HG03442 (cell line): ENCODE measurements at regions not wholly inside any gene's neighbourhood (a gene's known extent, or its start where the extent isn't known, plus 50 kb on each side); places are given as distances from the start of the nearest gene placed in this dataset.
"Not testable (repeated sequence)": the region's sequence is repeated elsewhere in the genome, so short reads cannot be mapped to it uniquely, and the experiment has no call there.

Experiments
- ATAC-seq: cut with Tn5 transposase; IDR thresholded peaks from one replicate; pipeline ENCODE4 v1.9.1; 2021; ENCODE audit warnings: mild to moderate bottlenecking, moderate library complexity; ENCODE audit not compliant: unreplicated experiment

GRCh38 chr5:123294544-123294943, 128.7 kb downstream of the CEP120 start:
- peak; percentile 75 for ATAC-seq

- ATAC-seq, result no peak
These were observed 134.0 kb downstream of the CEP120 start for GRCh38 chr5:123289210-123289609.

- ATAC-seq, result no peak
These were observed 135.3 kb downstream of the CEP120 start for GRCh38 chr5:123287881-123288280.

- ATAC-seq, result no peak
These were observed 136.3 kb downstream of the CEP120 start for GRCh38 chr5:123286891-123287290.

- ATAC-seq, result no peak
These were observed 137.8 kb downstream of the CEP120 start for GRCh38 chr5:123285122-123286023.

- ATAC-seq, result no peak
These were observed 139.7 kb downstream of the CEP120 start for GRCh38 chr5:123283499-123283898.

GRCh38 chr5:123283031-123283430, 140.2 kb downstream of the CEP120 start:
- no peak for ATAC-seq

GRCh38 chr5:123282444-123282843, 140.8 kb downstream of the CEP120 start:
- no peak for ATAC-seq

- not testable (repeated sequence) for ATAC-seq
These were observed 142.3 kb downstream of the CEP120 start for GRCh38 chr5:123280854-123281253.

GRCh38 chr5:123279136-123279535, 144.1 kb downstream of the CEP120 start:
- ATAC-seq, result no peak

- no peak for ATAC-seq
These were observed 144.9 kb downstream of the CEP120 start for GRCh38 chr5:123278284-123278683.

- no peak for ATAC-seq
These were observed 149.2 kb downstream of the CEP120 start for GRCh38 chr5:123273984-123274383.

- no peak for ATAC-seq
These were observed 150.1 kb downstream of the CEP120 start for GRCh38 chr5:123273095-123273494.

- no peak for ATAC-seq
These were observed 153.4 kb downstream of the CEP120 start for GRCh38 chr5:123269851-123270250.

GRCh38 chr5:123269436-123269835, 153.8 kb downstream of the CEP120 start:
- no peak for ATAC-seq

GRCh38 chr5:123266365-123266764, 156.8 kb downstream of the CEP120 start:
- ATAC-seq, result no peak

GRCh38 chr5:123265551-123265950, 157.7 kb downstream of the CEP120 start:
- no peak for ATAC-seq

- no peak for ATAC-seq
These were observed 158.8 kb downstream of the CEP120 start for GRCh38 chr5:123264394-123264793.

- no peak for ATAC-seq
These were observed 159.3 kb downstream of the CEP120 start for GRCh38 chr5:123263859-123264258.

- no peak for ATAC-seq
These were observed 160.9 kb downstream of the CEP120 start for GRCh38 chr5:123262216-123262823.

GRCh38 chr5:123261752-123262151, 161.5 kb downstream of the CEP120 start:
- ATAC-seq, result no peak

GRCh38 chr5:123249446-123249845, 160.4 kb downstream of the PRDM6 start:
- no peak for ATAC-seq
